ENCODE measurements at regions not wholly inside any gene's neighbourhood (a gene's known extent, or its start where the extent isn't known, plus 50 kb on each side); places are given as distances from the start of the nearest gene placed in this dataset.
"Not testable (repeated sequence)": the region's sequence is repeated elsewhere in the genome, so short reads cannot be mapped to it uniquely, and the experiment has no call there.

DNA sequence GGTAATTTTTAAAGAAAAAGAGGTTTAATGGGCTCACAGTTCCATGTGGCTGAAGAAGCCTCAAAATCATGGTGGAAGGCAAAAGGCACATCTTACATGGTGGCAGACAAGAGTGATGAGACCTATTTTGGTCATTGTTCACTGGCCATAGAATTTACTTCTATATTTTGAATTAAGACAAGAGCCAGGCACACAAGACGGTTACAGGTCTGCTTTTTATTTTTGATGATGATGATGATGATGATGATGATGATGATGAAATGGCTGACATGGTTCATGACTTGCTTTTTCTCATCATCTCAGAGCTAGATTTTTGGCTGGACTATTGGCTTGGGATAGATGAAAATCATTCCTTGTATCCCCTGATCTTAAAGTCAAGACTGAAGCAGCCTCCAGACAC is 229.3 kb downstream of the OTOP1 start:
- TF ChIP-seq, protein P1, sequence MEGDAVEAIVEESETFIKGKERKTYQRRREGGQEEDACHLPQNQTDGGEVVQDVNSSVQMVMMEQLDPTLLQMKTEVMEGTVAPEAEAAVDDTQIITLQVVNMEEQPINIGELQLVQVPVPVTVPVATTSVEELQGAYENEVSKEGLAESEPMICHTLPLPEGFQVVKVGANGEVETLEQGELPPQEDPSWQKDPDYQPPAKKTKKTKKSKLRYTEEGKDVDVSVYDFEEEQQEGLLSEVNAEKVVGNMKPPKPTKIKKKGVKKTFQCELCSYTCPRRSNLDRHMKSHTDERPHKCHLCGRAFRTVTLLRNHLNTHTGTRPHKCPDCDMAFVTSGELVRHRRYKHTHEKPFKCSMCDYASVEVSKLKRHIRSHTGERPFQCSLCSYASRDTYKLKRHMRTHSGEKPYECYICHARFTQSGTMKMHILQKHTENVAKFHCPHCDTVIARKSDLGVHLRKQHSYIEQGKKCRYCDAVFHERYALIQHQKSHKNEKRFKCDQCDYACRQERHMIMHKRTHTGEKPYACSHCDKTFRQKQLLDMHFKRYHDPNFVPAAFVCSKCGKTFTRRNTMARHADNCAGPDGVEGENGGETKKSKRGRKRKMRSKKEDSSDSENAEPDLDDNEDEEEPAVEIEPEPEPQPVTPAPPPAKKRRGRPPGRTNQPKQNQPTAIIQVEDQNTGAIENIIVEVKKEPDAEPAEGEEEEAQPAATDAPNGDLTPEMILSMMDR (conservative IDR thresholded peaks at IDR 0.05): not testable (repeated sequence)
- TF ChIP-seq EZH2 (IDR thresholded peaks at IDR 0.05; ENCODE audit: low read depth): not testable (repeated sequence)

Data from PC-9 (cell line).